ENCODE measurements at regions not wholly inside any gene's neighbourhood (a gene's known extent, or its start where the extent isn't known, plus 50 kb on each side); places are given as distances from the start of the nearest gene placed in this dataset.

- Histone ChIP-seq H3K9ac (ENCODE audit: low read length) (no peak overlapping the region), H3K9me2 (ENCODE audit: low read depth, low read length) (no peaks in the 10 kb centered on the region), H3K79me2 (ENCODE audit: insufficient read depth, low read length) (no peaks in the 10 kb centered on the region), H4K20me1 (ENCODE audit: insufficient read depth, low read length) (no peaks in the 10 kb centered on the region), H3K4me3 (ENCODE audit: low read depth, low read length, poor library complexity, severe bottlenecking) (no peak overlapping the region), H3F3A (ENCODE audit: insufficient read depth, low read length) (no peaks in the 10 kb centered on the region), H3K9me3 (ENCODE audit: low read length) (no peaks in the 10 kb centered on the region), H3K27me3 (ENCODE audit: insufficient read depth, low read length) (no peaks in the 10 kb centered on the region), H2AFZ (ENCODE audit: low read length) (no peak overlapping the region), H3K27ac (ENCODE audit: low read depth, low read length, poor library complexity, severe bottlenecking) (no peak overlapping the region), H3K4me1 (ENCODE audit: insufficient read depth, low read length, severe bottlenecking) (no peaks in the 10 kb centered on the region), H3K4me2 (ENCODE audit: low read length) (no peak overlapping the region), H3K36me3 (ENCODE audit: insufficient read depth, low read length) (no peaks in the 10 kb centered on the region)
- TF ChIP-seq EZH2 (IDR thresholded peaks at IDR 0.05; ENCODE audit: borderline replicate concordance, low read length) (no peak), CTCF (IDR thresholded peaks at IDR 0.05; ENCODE audit: low read length) (no peak)
Observed at GRCh38 chr6:139972116-139972515, 597.7 kb upstream of the CITED2 start.

DNA sequence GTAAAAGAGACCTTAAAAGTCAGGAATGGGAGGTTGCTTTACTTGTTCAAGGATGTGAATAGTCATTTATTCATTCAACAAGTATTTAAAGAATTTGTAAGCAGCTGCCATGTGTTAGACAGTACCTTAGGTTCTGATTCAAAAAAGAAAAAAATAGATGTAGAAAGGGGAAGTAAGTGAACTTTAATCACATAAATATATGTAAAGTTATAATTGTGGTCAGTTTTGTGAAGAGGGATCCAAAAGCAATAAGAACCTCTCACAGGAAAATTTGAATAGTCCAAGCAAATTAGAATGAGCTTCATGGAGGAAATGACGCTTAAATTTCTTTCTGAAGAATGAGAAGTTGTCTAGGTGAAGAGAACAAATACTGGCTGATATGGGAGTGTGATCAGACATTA lies 596.1 kb upstream of the CITED2 start:
- no peak for TF ChIP-seq EZH2 (IDR thresholded peaks at IDR 0.05; ENCODE audit: borderline replicate concordance, low read length)
- no peak for TF ChIP-seq CTCF (IDR thresholded peaks at IDR 0.05; ENCODE audit: low read length)

GRCh38 chr6:139967497-139967896 lies 593.0 kb upstream of the CITED2 start:
- H3K4me2 ChIP-seq (ENCODE audit: low read length): no peak overlapping the region
- no peaks in the 10 kb centered on the region for H3F3A ChIP-seq (ENCODE audit: insufficient read depth, low read length)
- no peaks in the 10 kb centered on the region for H3K9me2 ChIP-seq (ENCODE audit: low read depth, low read length)
- no peaks in the 10 kb centered on the region for H3K36me3 ChIP-seq (ENCODE audit: insufficient read depth, low read length)
- no peaks in the 10 kb centered on the region for H3K79me2 ChIP-seq (ENCODE audit: insufficient read depth, low read length)
- H3K27me3 ChIP-seq (ENCODE audit: insufficient read depth, low read length): no peaks in the 10 kb centered on the region
- H4K20me1 ChIP-seq (ENCODE audit: insufficient read depth, low read length): no peaks in the 10 kb centered on the region
- H2AFZ ChIP-seq (ENCODE audit: low read length): no peak overlapping the region
- H3K4me1 ChIP-seq (ENCODE audit: insufficient read depth, low read length, severe bottlenecking): no peaks in the 10 kb centered on the region
- H3K9ac ChIP-seq (ENCODE audit: low read length): no peak overlapping the region
- H3K27ac ChIP-seq (ENCODE audit: low read depth, low read length, poor library complexity, severe bottlenecking): no peak overlapping the region
- no peak overlapping the region for H3K4me3 ChIP-seq (ENCODE audit: low read depth, low read length, poor library complexity, severe bottlenecking)
- no peak for TF ChIP-seq EZH2 (IDR thresholded peaks at IDR 0.05; ENCODE audit: borderline replicate concordance, low read length)
- TF ChIP-seq CTCF (IDR thresholded peaks at IDR 0.05; ENCODE audit: low read length): no peak
- no peaks in the 10 kb centered on the region for H3K9me3 ChIP-seq (ENCODE audit: low read length)

More for the DNA sequence above, 596.1 kb upstream of the CITED2 start:
- H3K9ac ChIP-seq (ENCODE audit: low read length): no peak overlapping the region
- no peaks in the 10 kb centered on the region for H3K27me3 ChIP-seq (ENCODE audit: insufficient read depth, low read length)
- H3K9me2 ChIP-seq (ENCODE audit: low read depth, low read length): no peaks in the 10 kb centered on the region
- no peak overlapping the region for H3K27ac ChIP-seq (ENCODE audit: low read depth, low read length, poor library complexity, severe bottlenecking)
- H3K4me1 ChIP-seq (ENCODE audit: insufficient read depth, low read length, severe bottlenecking): no peaks in the 10 kb centered on the region
- no peak overlapping the region for H3K4me3 ChIP-seq (ENCODE audit: low read depth, low read length, poor library complexity, severe bottlenecking)
- no peak overlapping the region for H2AFZ ChIP-seq (ENCODE audit: low read length)
- H3K4me2 ChIP-seq (ENCODE audit: low read length): no peak overlapping the region
- H3K9me3 ChIP-seq (ENCODE audit: low read length): no peaks in the 10 kb centered on the region
- no peaks in the 10 kb centered on the region for H3K79me2 ChIP-seq (ENCODE audit: insufficient read depth, low read length)
- no peaks in the 10 kb centered on the region for H4K20me1 ChIP-seq (ENCODE audit: insufficient read depth, low read length)
- H3F3A ChIP-seq (ENCODE audit: insufficient read depth, low read length): no peaks in the 10 kb centered on the region
- no peaks in the 10 kb centered on the region for H3K36me3 ChIP-seq (ENCODE audit: insufficient read depth, low read length)
